Neural cell (in vitro differentiated cells): ENCODE measurements at regions not wholly inside any gene's neighbourhood (a gene's known extent, or its start where the extent isn't known, plus 50 kb on each side); places are given as distances from the start of the nearest gene placed in this dataset.
"Not testable (repeated sequence)": the region's sequence is repeated elsewhere in the genome, so short reads cannot be mapped to it uniquely, and the experiment has no call there.

Experiments used
- H2AFZ ChIP-seq: fragments of 200-600, 300-800 bp; sonication (generic), shearing (Covaris generic); 2 replicates; pipeline ENCODE4 v1.6.0; 2014; ENCODE audit warnings: low read depth, mild to moderate bottlenecking, antibody characterized with exemption, low read length, moderate library complexity
- H3F3A ChIP-seq: fragments of 200-600 bp; shearing (Covaris generic); 2 replicates; pipeline ENCODE4 v1.6.1; 2016; ENCODE audit warnings: mild to moderate bottlenecking, moderate library complexity, mixed read lengths, antibody characterized with exemption, low read length; ENCODE audit not compliant: insufficient read depth, poor library complexity, severe bottlenecking
- H3K27ac ChIP-seq: fragments of 200-600, 300-800 bp; sonication (generic), shearing (Covaris generic); 2 replicates; pipeline ENCODE4 v1.5.1; 2014; ENCODE audit warnings: mild to moderate bottlenecking, low read length, moderate library complexity
- H3K27me3 ChIP-seq: fragments of 300-800, 200-600 bp; sonication (generic), shearing (Covaris generic); 2 replicates; pipeline ENCODE4 v1.6.0; 2014; ENCODE audit warnings: mild to moderate bottlenecking, low read depth, low read length, moderate library complexity; ENCODE audit not compliant: insufficient read depth
- H3K36me3 ChIP-seq: fragments of 300-800, 200-600 bp; sonication (generic), shearing (Covaris generic); 2 replicates; pipeline ENCODE4 v1.5.1; 2014; ENCODE audit warnings: mild to moderate bottlenecking, antibody characterized with exemption, low read length, moderate library complexity; ENCODE audit not compliant: insufficient read depth
- H3K4me2 ChIP-seq: fragments of 300-800, 200-600 bp; sonication (generic), shearing (Covaris generic); 2 replicates; pipeline ENCODE4 v1.6.0; 2014; ENCODE audit warnings: mild to moderate bottlenecking, low read length
- H3K4me3 ChIP-seq: fragments of 300-800, 200-600 bp; sonication (generic), shearing (Covaris generic); 2 replicates; pipeline ENCODE4 v1.5.1; 2014; ENCODE audit warnings: mild to moderate bottlenecking, low read length, moderate library complexity
- H3K79me2 ChIP-seq: fragments of 200-600 bp; shearing (Covaris generic); replicated peaks from 2 replicates; pipeline ENCODE4 v1.6.0; 2014; ENCODE audit warnings: mild to moderate bottlenecking, low read length, moderate library complexity; ENCODE audit not compliant: insufficient read depth
- H3K9ac ChIP-seq: fragments of 300-800, 200-600 bp; sonication (generic), shearing (Covaris generic); 2 replicates; pipeline ENCODE4 v1.6.1; 2016; ENCODE audit warnings: mild to moderate bottlenecking, low read length, mixed read lengths
- H3K9me2 ChIP-seq: fragments of 200-600 bp; shearing (Covaris generic); 2 replicates; pipeline ENCODE4 v1.6.1; 2016; ENCODE audit warnings: mild to moderate bottlenecking, low read length, mixed read lengths; ENCODE audit not compliant: insufficient read depth
- H3K9me3 ChIP-seq: fragments of 200-600, 300-800 bp; sonication (generic), shearing (Covaris generic); 2 replicates; pipeline ENCODE4 v1.6.1; 2016; ENCODE audit warnings: mild to moderate bottlenecking, mixed run types, low read length, moderate library complexity, mixed read lengths
- H4K20me1 ChIP-seq: fragments of 200-600 bp; shearing (Covaris generic); 2 replicates; pipeline ENCODE4 v1.6.1; 2016; ENCODE audit warnings: mild to moderate bottlenecking, mixed run types; ENCODE audit not compliant: insufficient read depth

DNA sequence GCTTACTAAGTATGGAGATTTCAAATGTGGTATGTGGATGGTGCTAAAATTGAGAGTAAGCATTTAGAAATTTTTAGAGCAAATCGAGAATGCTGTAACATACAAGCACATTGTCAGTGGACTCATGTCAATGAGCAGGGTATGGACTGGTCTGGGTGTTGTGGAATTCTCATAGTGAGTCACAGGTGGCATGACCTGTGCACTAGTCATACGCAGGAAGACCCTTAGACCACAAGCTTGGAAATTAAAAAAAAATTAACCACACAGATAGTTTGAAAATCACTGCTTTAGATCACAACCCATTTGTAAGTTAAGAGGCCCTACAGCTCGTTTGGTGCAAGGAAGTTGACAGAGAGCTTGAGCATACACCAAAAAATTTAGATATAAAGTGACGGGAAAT lies 102.9 kb upstream of the NBPF19 start:
- H3K4me2 ChIP-seq, H3K36me3 ChIP-seq, H3K27me3 ChIP-seq, H3K9me2 ChIP-seq, H3F3A ChIP-seq, H3K79me2 ChIP-seq, H4K20me1 ChIP-seq, H3K4me3 ChIP-seq, H3K9me3 ChIP-seq, H3K9ac ChIP-seq, H3K27ac ChIP-seq, H2AFZ ChIP-seq: not testable (repeated sequence)

DNA sequence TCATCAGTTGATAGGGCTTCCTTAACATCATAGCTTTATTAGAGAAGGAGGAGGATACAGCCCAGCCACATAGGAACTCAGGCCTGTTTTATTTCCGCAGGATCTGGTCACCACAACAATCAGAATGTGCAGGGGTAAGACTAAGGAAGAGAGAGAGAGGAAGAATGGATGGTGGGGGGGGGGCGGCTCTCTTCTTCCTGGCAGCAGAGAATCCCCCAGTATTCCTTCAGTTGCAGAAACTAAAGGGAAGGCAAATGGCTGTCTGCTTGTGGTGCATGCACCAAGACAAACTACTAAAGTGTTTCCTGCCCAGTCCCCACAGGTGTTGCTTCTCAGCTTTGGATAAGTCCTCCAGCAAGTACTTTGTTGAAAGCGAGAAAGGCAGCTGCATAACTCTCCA lies 96.4 kb upstream of the NBPF19 start:
- H3K4me3 ChIP-seq, H3K9me2 ChIP-seq, H3K9ac ChIP-seq, H3K27ac ChIP-seq, H3F3A ChIP-seq, H2AFZ ChIP-seq, H3K4me2 ChIP-seq, H3K9me3 ChIP-seq, H3K79me2 ChIP-seq, H3K27me3 ChIP-seq, H4K20me1 ChIP-seq, H3K36me3 ChIP-seq: not testable (repeated sequence)

DNA sequence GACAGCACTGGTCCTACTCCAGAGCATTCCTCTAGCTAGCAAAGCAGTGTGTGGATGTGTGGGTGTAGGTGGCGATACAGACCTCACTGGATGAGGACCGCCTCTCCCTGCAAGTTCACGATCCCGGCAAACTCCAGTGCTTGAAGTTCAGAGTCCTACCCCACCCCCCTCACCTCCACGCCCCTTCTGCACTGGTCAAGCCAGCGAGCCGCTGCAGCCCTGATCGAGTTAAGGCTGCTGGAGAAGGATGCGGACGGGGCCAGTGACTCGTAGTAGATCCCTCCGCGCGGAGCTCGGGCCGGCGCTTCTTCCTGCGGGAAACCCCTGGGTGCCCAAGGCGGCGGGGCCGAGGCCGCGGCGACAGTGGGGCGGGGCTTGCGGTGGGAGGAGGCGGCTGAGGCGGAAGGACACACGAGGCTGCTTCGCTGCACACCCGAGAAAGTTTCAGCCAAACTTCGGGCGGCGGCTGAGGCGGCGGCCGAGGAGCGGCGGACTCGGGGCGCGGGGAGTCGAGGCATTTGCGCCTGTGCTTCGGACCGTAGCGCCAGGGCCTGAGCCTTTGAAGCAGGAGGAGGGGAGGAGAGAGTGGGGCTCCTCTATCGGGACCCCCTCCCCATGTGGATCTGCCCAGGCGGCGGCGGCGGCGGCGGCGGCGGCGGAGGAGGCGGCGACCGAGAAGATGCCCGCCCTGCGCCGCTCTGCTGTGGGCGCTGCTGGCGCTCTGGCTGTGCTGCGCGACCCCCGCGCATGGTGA lies 84.5 kb upstream of the NBPF19 start:
- not testable (repeated sequence) for H4K20me1 ChIP-seq, H3K4me2 ChIP-seq, H3K27me3 ChIP-seq, H3K9me2 ChIP-seq, H3F3A ChIP-seq, H3K79me2 ChIP-seq, H3K9ac ChIP-seq, H3K9me3 ChIP-seq, H2AFZ ChIP-seq, H3K27ac ChIP-seq, H3K36me3 ChIP-seq
- peak overlapping the region; percentile 52 for H3K4me3 ChIP-seq

DNA sequence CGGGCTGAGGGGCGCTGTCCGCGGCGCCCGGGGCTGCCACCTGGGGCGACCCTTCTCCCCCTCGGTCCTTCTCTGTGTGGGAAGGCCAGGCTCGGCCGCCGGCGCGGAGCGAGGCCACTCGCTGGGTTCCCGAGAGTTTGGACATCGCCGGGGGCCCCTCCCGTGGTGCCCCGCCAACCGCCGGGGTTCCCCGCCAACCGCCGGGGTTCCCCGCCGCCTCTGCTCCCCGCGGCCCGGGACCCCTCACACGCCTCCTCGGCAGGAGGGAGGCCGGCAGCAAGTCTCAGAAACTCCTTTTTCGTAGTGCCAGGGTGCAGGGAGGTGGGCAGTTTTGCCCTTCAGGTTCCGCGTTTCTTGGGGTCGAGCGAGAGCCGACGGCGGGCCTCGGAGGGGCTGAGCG lies 83.9 kb upstream of the NBPF19 start:
- not testable (repeated sequence) for H3F3A ChIP-seq, H3K9me2 ChIP-seq, H3K9me3 ChIP-seq, H3K4me2 ChIP-seq, H3K9ac ChIP-seq, H3K27ac ChIP-seq, H2AFZ ChIP-seq, H3K79me2 ChIP-seq, H3K27me3 ChIP-seq, H4K20me1 ChIP-seq, H3K36me3 ChIP-seq
- H3K4me3 ChIP-seq = peak overlapping the region; percentile 46

DNA sequence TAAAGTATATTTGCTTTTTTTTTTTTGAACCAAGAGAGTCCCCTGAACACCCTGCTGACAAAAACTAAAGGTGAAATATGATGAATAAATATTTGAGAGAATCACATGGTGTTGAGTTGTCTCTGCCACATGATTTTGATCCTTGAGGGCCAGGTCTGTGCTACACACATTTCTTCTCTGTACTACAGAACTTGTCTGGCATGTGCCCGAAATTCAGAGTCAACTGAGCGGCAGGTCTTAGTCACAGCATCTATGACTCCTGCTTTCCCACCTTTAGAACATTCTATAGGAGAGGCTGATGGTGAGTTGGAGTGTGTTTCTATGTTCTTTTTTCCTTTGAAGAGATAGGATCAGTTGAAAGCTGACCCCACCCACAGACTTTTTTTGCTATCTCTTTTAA lies 79.0 kb upstream of the NBPF19 start:
- not testable (repeated sequence) for H3K27me3 ChIP-seq, H4K20me1 ChIP-seq, H3K9me2 ChIP-seq, H3K27ac ChIP-seq, H3K9ac ChIP-seq, H3K79me2 ChIP-seq, H3F3A ChIP-seq, H3K36me3 ChIP-seq, H3K4me3 ChIP-seq, H3K9me3 ChIP-seq, H2AFZ ChIP-seq, H3K4me2 ChIP-seq

DNA sequence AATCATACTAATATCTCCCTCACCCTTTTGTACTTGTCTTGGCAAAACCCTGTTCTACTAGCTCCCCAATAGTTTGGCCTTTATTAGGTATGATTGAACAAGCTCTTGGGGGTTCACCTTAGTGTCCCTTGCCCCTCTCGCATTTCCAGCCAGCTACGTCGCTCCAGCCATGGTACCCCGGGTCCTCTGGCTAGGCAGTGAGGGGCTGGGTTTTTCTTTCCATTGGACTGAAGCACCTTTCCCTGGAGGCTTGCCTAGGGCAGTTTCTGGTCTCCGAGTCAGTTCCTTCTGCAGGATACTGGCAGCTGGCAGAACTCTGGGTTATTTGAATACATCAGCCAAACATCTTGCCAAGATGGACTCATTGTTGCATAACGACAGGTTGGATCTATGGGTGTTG lies 76.3 kb upstream of the NBPF19 start:
- not testable (repeated sequence) for H4K20me1 ChIP-seq, H2AFZ ChIP-seq, H3K9me2 ChIP-seq, H3K9me3 ChIP-seq, H3F3A ChIP-seq, H3K9ac ChIP-seq, H3K4me2 ChIP-seq, H3K27me3 ChIP-seq, H3K79me2 ChIP-seq, H3K36me3 ChIP-seq, H3K27ac ChIP-seq, H3K4me3 ChIP-seq

DNA sequence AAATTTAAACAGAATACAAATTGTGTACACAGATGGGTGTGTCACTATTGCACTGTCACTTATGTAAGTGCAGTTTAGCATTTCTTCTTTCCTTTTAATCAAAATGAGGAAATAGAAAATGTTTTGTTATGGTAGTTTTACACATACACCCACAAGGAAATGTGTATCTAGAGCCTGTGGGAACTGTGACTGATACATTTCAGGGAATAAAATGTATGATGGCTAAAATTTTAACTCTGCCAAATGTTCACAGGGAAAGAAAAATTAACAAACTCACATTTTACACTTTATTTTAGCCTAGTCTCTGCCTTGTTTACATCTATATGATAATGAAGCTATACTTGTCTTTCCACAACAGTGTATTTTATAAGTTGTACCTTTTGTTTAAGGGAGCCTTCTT lies 66.4 kb upstream of the NBPF19 start:
- not testable (repeated sequence) for H3K9ac ChIP-seq, H3K4me3 ChIP-seq, H2AFZ ChIP-seq, H3F3A ChIP-seq, H3K9me3 ChIP-seq, H3K27ac ChIP-seq, H3K79me2 ChIP-seq, H4K20me1 ChIP-seq, H3K4me2 ChIP-seq, H3K9me2 ChIP-seq, H3K36me3 ChIP-seq, H3K27me3 ChIP-seq

DNA sequence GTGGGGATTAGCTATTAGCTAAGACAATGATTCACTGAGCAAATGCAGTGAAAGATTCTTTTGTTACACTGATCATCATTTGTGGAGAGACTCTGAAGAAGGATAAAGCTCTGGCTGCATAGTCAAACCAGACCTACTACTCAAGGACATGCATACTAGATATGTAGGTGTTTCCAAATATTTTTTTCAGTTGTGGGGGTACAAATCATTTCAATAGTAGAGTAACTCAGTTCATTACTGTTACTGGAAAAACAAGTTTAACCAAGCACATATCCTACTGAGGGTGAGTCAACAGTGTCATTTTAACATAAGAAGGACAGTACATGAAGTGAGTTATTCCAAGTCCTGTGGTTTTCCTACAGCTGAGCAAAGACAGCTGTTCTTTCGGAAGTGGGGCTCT lies 59.5 kb upstream of the NBPF19 start:
- H3K9ac ChIP-seq, H2AFZ ChIP-seq, H4K20me1 ChIP-seq, H3F3A ChIP-seq, H3K27me3 ChIP-seq, H3K79me2 ChIP-seq, H3K9me2 ChIP-seq, H3K4me3 ChIP-seq, H3K27ac ChIP-seq, H3K36me3 ChIP-seq, H3K9me3 ChIP-seq, H3K4me2 ChIP-seq: not testable (repeated sequence)
